ENCODE measurements at regions not wholly inside any gene's neighbourhood (a gene's known extent, or its start where the extent isn't known, plus 50 kb on each side); places are given as distances from the start of the nearest gene placed in this dataset.

- Histone ChIP-seq H3K9me3 (ENCODE audit: control insufficient read depth in 4 of 4, low read length in 3 of 4) (peaks cover 7 to 28% (median 13%) of the 10 kb centered on the region in 4 donors), H3K27me3 (ENCODE audit: control insufficient read depth in 4 of 4, insufficient read depth in 4 of 4, low read length in 3 of 4) (peaks cover 0 to 14% (median 5%) of the 10 kb centered on the region in 4 donors), H3K4me1 (ENCODE audit: control insufficient read depth in 4 of 4, insufficient read depth in 4 of 4, low read length in 3 of 4) (no peaks in the 10 kb centered on the region), H3K4me3 (ENCODE audit: low read depth in 1 of 3, low read length in 3 of 3) (no peak overlapping the region), H3K36me3 (ENCODE audit: control insufficient read depth in 4 of 4, insufficient read depth in 3 of 4, low read depth in 1 of 4, low read length in 3 of 4) (no peaks in the 10 kb centered on the region), H3K9ac (ENCODE audit: low read depth in 1 of 2, low read length in 2 of 2) (no peak overlapping the region), H3K27ac (ENCODE audit: low read depth in 1 of 2, low read length in 2 of 2) (no peak overlapping the region)
- DNase-seq (ENCODE audit: low spot score): no peak
- WGBS: 93% methylated on average over 4 of the region's 4 CpGs
- no peak for TF ChIP-seq RXRA (IDR thresholded peaks at IDR 0.05)
- TF ChIP-seq GABPA (IDR thresholded peaks at IDR 0.05 in 1 of 2, conservative IDR thresholded peaks at IDR 0.05 in 1 of 2): no peak
- no peak for TF ChIP-seq SP1 (IDR thresholded peaks at IDR 0.05)
- no peak for TF ChIP-seq RAD21 (IDR thresholded peaks at IDR 0.05)
- TF ChIP-seq FOXA1 (IDR thresholded peaks at IDR 0.05): no peak
- TF ChIP-seq JUND (IDR thresholded peaks at IDR 0.05): no peak
- TF ChIP-seq, protein P1, sequence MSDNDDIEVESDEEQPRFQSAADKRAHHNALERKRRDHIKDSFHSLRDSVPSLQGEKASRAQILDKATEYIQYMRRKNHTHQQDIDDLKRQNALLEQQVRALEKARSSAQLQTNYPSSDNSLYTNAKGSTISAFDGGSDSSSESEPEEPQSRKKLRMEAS (IDR thresholded peaks at IDR 0.05): no peak
- no peak for TF ChIP-seq EGR1 (IDR thresholded peaks at IDR 0.05; ENCODE audit: low read depth in 2 of 2)
- no peak for TF ChIP-seq HNF4G (IDR thresholded peaks at IDR 0.05)
- TF ChIP-seq REST (IDR thresholded peaks at IDR 0.05): no peak
- TF ChIP-seq FOXA2 (IDR thresholded peaks at IDR 0.05): no peak
- TF ChIP-seq TAF1 (conservative IDR thresholded peaks at IDR 0.05): no peak
- TF ChIP-seq HNF4A (conservative IDR thresholded peaks at IDR 0.05): no peak
- no peak for TF ChIP-seq NR2F2 (IDR thresholded peaks at IDR 0.05)
- TF ChIP-seq, protein P2, sequence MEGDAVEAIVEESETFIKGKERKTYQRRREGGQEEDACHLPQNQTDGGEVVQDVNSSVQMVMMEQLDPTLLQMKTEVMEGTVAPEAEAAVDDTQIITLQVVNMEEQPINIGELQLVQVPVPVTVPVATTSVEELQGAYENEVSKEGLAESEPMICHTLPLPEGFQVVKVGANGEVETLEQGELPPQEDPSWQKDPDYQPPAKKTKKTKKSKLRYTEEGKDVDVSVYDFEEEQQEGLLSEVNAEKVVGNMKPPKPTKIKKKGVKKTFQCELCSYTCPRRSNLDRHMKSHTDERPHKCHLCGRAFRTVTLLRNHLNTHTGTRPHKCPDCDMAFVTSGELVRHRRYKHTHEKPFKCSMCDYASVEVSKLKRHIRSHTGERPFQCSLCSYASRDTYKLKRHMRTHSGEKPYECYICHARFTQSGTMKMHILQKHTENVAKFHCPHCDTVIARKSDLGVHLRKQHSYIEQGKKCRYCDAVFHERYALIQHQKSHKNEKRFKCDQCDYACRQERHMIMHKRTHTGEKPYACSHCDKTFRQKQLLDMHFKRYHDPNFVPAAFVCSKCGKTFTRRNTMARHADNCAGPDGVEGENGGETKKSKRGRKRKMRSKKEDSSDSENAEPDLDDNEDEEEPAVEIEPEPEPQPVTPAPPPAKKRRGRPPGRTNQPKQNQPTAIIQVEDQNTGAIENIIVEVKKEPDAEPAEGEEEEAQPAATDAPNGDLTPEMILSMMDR (IDR thresholded peaks at IDR 0.05; ENCODE audit: low read depth, low read length, missing input control): no peak
- TF ChIP-seq, protein P3, sequence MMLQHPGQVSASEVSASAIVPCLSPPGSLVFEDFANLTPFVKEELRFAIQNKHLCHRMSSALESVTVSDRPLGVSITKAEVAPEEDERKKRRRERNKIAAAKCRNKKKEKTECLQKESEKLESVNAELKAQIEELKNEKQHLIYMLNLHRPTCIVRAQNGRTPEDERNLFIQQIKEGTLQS (IDR thresholded peaks at IDR 0.05): no peak
- no peak for TF ChIP-seq YY1 (IDR thresholded peaks at IDR 0.05)
- TF ChIP-seq, protein P4, sequence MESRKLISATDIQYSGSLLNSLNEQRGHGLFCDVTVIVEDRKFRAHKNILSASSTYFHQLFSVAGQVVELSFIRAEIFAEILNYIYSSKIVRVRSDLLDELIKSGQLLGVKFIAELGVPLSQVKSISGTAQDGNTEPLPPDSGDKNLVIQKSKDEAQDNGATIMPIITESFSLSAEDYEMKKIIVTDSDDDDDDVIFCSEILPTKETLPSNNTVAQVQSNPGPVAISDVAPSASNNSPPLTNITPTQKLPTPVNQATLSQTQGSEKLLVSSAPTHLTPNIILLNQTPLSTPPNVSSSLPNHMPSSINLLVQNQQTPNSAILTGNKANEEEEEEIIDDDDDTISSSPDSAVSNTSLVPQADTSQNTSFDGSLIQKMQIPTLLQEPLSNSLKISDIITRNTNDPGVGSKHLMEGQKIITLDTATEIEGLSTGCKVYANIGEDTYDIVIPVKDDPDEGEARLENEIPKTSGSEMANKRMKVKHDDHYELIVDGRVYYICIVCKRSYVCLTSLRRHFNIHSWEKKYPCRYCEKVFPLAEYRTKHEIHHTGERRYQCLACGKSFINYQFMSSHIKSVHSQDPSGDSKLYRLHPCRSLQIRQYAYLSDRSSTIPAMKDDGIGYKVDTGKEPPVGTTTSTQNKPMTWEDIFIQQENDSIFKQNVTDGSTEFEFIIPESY (IDR thresholded peaks at IDR 0.05): no peak
Observed at GRCh38 chr2:105669384-105669891, 75.3 kb upstream of the NCK2 start.

Measured in liver (tissue), 8 donors.